Stimulated activated CD8-positive, alpha-beta memory T cell treated with anti-CD3 and anti-CD28 coated beads, Interleukin-2, amount 100 ng/mL, for 48 hours (primary cell): ENCODE measurements at regions not wholly inside any gene's neighbourhood (a gene's known extent, or its start where the extent isn't known, plus 50 kb on each side); places are given as distances from the start of the nearest gene placed in this dataset.
"Not testable (repeated sequence)": the region's sequence is repeated elsewhere in the genome, so short reads cannot be mapped to it uniquely, and the experiment has no call there.

Experiments
- DNase-seq, 2 donors: peaks; one replicate each; pipeline ENCODE4 v3.0.0-alpha.2; 2020; ENCODE audit warnings: low read depth in 2 of 2

DNA sequence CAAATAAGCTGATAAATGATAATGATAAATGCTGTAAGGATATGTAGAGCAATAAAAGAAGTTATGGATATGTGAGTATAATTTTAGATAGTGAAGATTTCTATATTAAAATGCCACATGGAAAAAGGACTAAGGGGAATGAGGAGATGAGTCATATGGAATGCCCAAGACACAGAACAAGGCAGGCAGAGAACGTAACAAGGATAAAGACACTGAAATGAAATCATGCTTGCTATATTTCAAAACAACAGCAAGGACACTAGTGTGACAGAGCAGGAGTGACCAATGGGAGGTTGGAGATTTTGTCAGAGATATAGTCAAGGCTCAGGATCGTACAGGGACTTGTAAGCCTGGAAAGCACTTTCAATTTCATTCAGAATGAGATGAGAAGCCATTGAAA lies 621.5 kb upstream of the SEMA6D start:
- DNase-seq, result no peak

DNA sequence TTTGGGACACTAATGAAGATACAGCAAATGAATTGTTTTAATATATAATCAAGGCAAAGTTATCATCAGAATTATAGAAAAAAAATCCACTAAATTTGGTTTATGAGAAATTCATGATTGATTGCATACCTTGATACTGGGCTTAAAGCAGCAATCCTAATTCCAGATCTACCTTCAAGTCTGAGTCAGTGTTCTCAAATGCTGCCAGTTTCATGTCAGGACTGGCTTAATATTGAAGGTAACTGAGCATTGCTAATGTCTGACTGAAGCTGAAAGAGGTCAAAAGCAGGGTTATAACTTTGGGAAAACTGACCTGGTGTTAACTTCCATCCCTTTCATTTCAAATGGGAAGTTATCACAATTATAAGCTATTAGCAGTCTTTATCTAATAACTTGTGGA lies 618.8 kb upstream of the SEMA6D start:
- DNase-seq, result not testable (repeated sequence)

DNA sequence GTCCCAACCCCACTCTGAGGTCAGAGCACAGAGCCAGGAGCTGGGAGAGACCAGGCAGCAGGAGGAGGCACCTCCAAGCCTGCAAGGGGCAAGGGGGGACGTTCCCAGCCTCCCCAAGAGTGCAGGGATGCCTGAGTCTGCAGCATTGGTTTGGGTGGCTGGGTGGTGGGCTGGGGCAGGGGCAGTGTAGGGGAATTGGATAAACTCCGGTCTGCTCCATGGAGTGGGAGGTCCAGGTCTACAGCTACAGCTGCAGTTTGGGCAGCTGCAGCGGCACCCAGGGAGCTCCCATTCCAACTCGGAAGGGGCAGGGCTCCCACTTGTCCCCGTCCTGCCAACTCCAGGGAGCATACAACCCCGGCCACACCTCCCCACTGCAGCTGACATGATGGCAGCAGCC lies 617.5 kb upstream of the SEMA6D start:
- DNase-seq, result not testable (repeated sequence)

DNA sequence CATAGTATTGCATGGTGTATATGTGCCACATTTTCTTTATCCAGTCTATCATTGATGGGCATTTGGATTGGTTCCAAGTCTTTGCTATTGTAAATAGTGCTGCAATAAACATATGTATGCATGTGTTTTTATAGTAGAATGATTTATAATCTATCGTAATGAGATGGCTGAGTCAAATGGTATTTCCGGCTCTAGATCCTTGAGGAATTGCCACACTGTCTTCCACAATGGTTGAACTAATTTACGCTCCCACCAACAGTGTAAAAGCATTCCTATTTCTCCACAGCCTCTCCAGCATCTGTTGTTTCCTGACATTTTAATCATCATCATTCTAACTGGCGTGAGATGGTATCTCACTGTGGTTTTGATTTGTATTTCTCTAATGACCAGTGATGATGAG lies 608.5 kb upstream of the SEMA6D start:
- not testable (repeated sequence) for DNase-seq

DNA sequence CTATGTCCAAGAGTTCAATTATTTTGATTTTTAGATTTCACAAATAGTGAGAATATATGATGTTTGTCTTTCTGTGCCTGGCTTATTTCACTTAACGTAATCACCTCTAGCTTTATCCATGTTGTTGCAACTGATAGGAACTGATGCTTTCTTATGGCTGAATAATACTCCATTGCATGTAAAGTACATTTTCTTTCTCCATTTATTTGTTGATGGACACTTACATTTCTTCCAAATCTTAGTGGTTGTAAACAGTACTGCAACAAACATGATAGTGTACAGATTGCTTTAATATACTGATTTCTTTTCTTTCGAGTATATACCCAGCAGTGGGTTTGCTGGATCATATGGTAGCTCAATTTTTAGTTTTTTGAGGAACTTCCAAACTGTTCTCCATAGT lies 600.6 kb upstream of the SEMA6D start:
- DNase-seq, result no peak

DNA sequence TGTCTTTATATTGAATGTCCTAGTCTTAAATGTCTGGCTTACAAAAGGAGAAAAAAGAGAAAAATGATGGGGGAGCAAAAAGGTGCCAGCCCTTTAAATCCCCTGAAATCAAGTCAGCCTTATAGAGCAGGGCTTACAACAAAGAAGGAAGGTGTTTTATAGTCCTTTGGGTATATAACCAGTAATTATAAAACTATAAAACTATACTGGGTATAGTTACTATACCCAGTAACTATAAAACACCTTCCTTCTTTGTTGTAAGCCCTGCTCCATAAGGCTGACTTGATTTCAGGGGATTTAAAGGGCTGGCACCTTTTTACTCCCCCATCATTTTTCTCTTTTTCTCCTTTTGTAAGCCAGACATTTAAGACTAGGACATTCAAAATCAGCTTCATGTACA lies 598.0 kb upstream of the SEMA6D start:
- DNase-seq, result no peak

DNA sequence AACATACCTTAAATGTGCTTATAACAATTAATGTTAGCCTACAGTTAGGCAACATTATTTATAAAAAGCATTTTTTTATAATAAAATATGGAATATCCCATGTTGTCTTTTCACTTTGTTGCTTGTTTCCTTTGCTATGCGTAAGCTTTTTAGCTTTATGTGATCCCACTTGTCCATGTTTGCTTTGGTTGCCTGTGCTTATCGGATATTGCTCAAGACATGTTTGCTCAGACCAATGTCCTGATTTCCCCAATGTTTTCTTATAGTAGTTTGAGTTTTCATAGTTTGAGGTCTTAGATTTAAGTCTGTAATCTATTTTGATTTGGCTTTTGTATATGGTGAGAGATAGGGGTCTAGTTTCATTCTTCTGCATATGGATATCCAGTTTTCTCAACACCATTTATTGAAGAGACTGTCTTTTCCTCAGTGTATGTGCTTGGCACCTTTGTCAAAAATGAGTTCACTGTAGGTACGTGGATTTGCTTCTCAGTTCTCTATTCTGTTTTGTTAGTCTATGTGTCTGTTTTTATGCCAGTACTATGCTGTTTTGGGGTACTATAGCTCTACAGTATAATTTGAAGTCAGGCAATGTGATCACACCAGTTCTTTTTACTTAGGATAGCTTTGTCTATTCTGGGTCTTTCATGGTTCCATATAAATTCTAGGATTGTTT lies 592.7 kb upstream of the SEMA6D start:
- DNase-seq, result no peak

DNA sequence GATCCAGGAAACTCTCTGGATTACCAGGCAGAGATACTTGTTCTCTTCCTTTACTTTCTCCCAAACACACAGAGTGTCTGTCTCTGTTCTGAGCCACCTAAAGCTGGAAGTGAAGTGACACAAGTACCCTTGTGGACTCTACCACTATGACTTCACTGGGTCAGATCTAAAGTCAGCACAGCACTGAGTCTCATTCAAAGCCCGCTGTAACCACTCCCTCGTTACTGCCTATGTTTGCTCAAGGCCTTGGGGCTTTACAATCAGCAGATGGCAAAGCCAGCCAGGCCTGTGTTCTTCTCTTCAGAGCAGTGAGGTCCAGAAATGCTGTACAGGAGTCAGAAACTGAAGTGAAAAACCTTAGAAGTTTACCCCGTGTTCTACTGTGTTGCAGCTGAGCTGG lies 588.3 kb upstream of the SEMA6D start:
- DNase-seq, result no peak

DNA sequence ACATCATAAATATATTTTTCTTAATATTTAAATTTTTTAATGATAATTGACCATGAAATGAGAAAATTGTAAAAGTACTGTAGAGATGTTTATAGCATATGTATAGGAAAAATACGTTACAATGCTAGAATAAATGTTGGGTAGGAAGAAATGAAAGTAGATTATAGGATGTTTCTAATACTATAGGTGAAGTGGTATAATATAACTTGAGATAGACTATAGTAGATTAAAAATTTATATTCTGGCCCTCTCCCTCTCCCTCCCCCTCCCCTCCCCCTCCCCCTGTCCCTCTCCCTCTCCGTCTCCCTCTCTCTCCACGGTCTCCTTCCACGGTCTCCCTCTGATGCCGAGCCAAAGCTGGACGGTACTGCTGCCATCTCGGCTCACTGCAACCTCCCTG lies 585.9 kb upstream of the SEMA6D start:
- DNase-seq, result not testable (repeated sequence)

DNA sequence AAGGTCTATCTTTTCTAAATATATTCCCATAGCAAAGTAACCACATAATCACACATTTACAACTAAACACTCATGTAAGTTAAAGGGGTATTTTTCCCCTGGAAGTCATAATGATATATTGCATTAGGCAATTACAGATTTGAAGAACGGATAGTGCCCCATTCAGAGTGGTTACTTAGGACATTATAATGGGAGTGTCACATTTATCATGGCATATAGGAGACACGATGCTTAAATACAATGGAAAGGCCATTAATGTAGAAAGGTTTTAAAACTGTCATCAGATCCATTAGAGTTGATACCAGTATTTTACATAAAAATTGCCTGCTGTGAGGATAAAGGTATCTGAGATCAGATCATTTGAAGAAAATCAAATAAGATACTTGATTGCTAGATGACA lies 582.0 kb upstream of the SEMA6D start:
- DNase-seq, result no peak

DNA sequence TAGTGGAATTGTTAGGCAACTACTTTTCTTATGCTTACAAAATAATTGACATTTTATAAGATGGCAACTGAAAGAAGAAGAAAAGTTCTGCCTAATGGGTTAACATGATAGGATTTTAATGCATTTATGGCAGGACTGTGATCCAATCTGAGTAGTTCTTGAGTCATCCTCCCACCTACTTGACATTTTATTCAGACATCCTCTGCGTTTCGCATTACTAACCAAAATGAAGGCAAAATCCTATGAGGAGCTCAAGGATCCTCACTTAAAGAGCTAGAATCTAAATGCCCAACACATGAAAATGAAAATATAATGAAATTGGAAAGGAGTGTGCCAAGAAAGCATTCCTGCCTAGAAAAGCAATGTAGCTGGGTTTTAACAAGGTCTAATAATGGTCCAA lies 581.1 kb upstream of the SEMA6D start:
- DNase-seq, result no peak

DNA sequence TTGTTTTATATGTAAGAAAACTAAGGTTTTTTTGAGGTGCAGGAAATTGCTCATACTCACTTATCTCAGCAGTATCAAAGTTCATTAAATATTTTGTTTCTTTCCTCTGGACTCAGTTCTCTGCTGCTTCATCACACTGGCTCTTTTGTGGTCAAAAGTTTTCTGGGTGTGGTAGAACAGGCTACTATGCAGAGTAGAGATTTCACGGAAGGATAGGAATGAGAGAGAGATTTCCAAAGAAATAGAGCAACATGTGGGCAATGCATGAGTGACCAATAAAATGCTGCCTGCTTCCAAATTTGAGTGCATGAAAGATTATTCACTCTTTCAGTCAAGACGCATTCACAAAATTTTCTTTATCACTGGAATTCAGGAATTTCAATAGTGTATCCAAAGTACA lies 577.3 kb upstream of the SEMA6D start:
- no peak for DNase-seq

DNA sequence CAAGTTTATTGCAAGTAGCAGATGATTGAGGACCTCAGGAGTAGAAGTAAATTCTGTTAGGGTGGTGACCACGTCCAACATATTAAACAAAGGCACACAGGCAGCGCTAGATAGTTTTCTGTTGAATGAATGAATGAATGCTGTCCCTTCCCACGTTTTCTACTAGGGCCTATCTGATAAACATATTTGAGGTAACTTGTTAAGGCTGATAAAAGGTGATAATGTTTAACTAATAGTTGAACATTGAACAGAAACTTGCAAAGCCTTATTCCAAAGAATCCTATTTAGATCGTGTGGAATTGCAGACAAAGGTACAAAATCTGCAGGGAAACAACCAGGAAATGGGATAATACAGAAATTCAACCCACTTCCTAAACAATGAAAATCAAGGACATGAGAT lies 559.5 kb upstream of the SEMA6D start:
- DNase-seq, result no peak

DNA sequence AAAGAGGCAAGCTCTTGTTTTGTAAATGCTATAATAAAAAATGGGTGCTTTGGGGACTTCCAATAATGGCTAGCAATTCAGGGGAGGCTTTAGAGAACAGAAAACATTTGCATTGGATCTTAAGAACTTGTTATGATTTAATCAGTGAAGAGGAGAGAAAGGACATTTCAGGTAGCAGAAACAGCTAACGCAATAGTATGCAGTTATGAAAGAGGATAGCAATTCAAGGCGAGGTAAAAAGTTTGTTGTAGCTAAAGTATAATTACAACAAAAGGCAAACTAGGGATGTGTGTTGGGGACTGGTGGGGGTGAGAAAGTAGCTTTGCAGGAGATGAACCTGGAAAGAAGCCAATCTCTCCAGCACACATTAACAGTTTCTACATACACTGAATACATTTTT lies 558.7 kb upstream of the SEMA6D start:
- DNase-seq, result no peak

DNA sequence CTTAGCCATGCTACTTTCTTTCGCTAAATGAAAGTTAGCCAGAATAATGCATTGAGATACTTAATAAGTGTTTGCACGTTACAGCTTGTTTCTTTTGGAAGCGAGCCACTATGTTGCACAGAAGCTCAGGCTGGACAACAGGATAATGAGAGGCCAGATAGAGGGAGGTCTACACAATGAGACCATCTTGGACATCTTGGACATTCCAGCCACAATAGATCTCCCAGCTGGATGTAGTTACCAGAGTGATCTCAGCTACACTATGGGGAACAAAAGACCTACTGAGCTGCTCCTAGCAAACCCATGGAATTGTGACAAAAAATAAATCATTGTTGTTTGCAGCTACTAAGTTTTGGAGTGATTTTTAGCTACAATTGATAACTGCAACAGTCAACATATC lies 540.1 kb upstream of the SEMA6D start:
- DNase-seq, result no peak

DNA sequence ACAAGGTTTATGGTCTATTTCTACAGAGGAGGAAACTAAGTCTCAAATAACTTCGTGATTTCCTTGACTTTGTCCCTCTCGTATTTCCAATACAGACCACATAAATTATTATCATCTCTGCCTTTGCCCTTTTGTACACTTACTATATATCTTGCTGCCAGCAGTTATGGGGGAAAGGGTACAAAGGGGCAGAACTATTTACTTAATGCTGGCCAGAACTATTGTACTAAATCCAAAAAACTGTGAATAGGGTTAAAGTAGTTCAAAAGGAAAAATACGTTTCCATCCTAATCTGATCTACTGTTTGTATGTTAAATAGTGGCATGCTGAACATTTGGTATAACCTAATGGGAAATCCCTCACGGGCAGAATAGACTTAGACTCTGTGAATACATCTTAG lies 537.3 kb upstream of the SEMA6D start:
- no peak for DNase-seq

DNA sequence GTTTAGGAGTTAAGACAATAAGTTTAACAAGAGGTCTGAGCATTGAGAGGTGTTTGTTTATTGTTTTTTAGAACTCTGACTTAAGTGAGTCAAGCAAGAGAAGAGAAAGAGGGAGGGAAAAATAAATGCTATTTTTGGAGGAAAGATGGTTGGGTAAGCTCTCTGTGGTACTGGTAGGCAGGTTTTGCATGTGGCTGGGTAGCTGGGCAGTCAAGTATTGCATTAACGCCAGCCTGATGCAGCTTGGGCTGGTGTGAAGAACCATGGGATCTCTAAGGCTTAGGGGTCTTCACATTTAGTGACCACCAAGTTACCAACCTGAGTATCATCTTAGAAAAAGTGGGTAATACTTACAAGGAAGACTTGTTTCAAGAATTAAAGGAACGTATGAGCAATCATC lies 534.5 kb upstream of the SEMA6D start:
- DNase-seq, result no peak

DNA sequence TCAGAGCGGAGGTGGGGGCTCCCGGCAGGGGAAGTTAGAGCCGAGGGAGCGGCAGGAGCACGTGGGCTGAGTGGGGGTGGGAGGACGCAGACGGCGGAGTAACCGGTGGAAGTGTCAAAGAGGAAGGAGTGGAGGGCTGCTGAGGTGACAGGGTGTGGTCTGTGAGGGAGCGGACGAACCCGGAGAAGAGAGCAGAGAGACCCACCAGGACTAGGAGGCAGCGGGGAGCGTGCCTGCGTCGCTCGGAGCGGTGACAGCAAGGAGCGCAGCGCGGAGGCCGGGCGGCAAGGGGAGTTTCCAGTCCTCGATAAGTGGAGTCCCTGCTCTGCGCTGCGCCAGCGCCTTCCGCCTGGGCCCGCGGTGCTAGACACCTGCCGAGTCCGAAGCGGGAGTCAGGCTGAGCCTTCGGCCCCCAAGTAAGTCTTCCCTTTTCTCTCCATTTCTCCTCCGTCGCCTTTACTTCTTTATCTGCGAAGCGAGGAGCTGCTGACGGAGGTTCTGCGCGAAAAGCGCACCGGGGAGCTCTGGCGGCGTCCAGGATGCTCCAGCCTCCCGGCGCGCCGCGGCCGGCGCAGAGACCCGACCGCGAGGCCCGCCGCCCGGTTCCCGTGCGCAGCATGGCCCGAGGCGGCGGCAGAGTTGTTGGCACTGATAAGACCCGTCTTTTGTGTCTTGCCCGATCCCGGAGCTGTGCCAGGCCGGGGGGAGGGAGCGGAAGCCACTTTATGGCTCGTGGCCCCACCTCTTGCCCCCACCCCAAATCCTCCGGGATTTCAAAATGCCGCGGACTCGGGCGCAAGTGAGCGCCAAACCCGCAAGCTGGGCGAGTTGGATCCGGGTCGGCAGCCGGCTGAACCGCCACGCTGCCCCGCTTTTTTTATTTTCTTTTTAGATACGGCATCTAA lies 533.0 kb upstream of the SEMA6D start:
- DNase-seq, result peak in 1 of 2 donors; percentile 1

DNA sequence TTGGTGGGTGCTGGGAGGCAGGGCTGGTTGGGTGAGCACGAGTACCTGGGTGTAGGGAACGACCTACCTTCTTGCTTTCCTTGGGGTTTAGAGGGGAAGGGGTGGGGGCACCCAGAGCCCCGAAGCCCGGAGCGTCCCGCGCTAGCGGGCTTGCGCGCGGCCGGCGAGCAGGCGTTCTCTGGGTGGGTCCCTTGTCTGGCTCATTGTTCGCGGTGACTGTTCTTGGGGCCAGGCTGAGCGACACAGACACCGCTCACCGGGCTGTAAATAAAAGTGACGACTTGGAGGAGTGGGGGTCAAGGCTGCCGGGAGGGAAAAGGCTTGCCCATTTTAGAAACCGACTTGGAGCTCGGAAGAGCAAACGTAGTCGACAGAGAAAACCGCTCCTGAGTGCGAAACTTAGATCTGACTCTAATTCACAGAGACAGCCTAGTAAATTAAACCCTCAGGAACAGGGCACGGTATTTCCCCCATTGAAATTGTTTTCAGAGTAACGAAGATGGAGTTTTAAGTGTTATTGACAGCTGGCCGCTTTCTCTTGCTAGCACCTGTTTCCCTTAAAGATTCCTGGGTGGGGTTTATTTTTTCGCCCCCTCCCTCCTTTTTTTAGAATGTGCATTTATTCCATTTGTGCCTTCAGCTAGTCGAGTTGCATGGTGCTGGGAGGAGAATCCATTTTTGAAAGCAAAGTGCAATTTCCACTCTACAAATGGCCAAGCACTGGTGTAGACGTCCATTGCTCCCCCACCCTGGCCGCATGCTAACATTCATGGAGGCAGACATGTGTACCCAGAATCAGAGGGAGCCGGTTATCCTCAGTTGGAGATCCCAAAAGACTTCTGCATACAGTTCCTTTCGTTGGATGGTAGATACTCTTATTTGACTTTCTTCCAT lies 532.1 kb upstream of the SEMA6D start:
- no peak for DNase-seq

DNA sequence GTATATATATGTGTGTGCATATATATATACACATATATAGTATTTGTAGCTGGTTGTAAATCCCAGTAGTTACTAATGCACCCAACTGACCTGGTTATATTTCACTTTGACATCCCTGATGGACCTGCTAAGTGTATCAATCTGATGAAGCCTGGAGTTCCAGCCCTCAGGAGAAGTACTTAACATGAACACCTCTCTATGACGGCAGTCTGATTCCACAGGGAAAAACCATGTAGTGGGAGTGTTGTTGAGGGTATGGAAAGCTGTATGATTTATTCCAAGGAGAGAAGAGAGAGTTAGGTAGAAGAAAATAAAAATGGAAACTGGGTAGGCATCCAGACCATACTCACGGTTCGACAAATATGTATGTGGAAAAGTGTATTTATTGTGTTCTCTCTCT lies 531.2 kb upstream of the SEMA6D start:
- no peak for DNase-seq

DNA sequence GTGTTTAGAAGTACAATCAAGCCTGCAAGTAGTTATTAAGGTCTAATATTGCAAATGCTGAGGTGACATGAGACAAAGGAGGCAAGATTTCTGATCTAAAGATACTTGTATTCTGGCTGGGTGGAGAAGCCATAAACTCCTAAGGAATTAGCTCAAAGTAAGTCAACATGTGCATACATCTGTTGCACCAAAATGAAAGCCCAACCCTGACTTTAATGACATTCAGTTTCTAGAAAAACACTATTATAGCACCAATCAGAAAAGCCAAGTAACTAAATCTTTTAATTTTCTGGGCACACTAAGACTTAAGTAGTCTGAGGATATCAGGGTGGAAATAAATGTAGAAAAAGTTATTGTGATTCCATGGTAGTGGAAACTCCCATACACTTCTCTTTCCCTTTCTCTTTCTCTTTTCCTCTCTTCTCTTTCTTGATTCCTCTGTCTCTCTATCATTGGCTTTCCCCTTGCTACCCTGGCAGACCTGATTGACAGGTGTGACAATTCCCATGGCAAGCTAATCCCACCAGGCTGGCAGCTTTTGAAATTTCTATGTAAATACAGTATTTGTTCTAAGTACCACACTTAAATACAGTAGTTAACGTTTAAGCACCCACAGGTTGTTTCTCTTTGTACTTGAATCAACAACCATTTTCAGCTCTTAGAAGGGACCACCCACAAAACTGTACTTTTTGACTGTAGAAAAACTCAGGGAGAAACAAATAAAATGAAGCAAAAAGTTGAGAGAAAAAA lies 528.4 kb upstream of the SEMA6D start:
- DNase-seq, result no peak

DNA sequence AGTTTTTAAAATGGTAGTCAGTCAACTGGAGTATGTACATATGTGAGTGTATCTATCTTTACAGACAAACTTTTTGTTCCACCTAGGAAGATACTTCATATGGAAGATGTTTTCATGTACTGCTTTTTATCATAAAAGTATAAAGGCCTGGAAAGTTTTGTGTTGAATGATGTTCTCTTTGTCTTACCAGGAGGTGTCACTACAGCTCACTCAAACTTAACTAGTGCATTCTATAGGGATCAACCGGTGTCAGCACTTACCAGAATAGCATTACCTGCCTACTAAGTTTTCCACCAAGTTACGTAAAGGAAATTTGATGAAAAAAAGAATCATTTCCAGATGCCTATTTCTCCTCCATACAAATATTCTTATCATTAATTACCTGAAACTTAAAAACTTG lies 522.6 kb upstream of the SEMA6D start:
- no peak for DNase-seq
